ENCODE measurements at regions not wholly inside any gene's neighbourhood (a gene's known extent, or its start where the extent isn't known, plus 50 kb on each side); places are given as distances from the start of the nearest gene placed in this dataset.

DNA sequence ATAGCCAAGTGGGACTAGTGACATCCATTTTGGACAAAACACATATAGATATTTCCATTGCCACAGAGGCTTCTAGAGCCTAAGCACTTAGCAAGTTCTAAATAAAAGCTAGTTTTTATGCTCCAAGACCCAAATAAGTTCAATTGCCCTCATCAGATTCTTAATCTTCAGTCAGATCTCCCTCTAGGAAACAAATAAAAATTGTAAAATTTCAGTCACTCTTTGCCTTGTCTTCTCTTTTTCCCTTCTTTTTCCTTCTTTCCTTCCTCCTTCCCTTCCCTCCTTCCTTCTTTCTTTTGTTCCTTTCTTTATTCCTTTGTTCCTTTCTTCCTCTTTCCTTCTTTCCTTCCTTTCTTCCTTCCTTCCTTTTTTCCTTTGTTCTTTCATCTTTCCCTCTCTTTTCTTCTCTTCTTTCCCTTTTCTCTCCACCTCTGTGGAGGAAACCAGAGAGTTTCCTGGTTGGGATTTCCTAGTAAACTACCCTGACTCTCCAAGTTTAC lies 68.8 kb upstream of the GADL1 start:
- FAIRE-seq: no peak
- no peak for DNase-seq (ENCODE audit: insufficient read length, low spot score)
- TF ChIP-seq, protein P1, sequence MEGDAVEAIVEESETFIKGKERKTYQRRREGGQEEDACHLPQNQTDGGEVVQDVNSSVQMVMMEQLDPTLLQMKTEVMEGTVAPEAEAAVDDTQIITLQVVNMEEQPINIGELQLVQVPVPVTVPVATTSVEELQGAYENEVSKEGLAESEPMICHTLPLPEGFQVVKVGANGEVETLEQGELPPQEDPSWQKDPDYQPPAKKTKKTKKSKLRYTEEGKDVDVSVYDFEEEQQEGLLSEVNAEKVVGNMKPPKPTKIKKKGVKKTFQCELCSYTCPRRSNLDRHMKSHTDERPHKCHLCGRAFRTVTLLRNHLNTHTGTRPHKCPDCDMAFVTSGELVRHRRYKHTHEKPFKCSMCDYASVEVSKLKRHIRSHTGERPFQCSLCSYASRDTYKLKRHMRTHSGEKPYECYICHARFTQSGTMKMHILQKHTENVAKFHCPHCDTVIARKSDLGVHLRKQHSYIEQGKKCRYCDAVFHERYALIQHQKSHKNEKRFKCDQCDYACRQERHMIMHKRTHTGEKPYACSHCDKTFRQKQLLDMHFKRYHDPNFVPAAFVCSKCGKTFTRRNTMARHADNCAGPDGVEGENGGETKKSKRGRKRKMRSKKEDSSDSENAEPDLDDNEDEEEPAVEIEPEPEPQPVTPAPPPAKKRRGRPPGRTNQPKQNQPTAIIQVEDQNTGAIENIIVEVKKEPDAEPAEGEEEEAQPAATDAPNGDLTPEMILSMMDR (IDR thresholded peaks at IDR 0.05; ENCODE audit: insufficient read depth, missing control alignments): no peak

DNA sequence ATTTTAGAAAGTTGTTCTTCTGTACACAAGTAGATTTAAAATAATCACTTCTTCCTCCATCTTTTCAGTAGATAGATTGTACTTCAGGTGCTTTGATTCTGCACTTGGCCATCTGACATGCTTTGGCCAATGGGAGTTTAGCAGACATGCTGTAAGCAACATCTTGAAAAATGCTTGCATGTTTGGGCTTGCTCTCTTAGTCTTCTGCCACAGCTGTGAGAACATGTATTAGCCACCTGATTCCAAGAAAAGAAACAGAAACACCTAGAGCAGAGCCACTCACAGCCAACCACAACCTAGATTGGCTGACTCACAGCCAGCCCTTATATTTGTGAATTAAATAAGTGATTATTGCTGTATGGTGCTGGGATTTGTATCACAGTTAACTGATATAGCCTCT lies 70.2 kb upstream of the GADL1 start:
- DNase-seq (ENCODE audit: insufficient read length, low spot score) (no peak), FAIRE-seq (no peak)
- TF ChIP-seq, protein P1 (IDR thresholded peaks at IDR 0.05; ENCODE audit: insufficient read depth, missing control alignments): no peak

DNA sequence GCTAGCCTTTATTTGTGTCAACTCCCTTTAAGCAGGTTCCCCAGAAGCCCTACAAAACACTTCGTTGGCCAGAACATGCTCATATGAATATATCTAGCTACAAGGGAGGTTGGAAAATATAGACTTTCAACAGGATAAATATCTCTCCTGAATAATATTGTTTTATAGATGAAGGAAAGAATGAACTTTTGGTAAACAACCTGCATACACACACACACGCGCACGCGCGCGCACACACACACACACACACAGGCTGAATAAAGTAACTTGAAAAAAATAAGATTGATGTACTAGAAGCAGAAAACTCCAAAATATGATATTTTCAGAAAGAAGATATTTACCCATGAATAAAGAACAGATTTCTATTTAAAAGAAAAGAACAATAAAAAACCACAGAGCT lies 72.4 kb upstream of the GADL1 start:
- FAIRE-seq (no peak), DNase-seq (ENCODE audit: insufficient read length, low spot score) (no peak)
- TF ChIP-seq, protein P1 (IDR thresholded peaks at IDR 0.05; ENCODE audit: insufficient read depth, missing control alignments): no peak

DNA sequence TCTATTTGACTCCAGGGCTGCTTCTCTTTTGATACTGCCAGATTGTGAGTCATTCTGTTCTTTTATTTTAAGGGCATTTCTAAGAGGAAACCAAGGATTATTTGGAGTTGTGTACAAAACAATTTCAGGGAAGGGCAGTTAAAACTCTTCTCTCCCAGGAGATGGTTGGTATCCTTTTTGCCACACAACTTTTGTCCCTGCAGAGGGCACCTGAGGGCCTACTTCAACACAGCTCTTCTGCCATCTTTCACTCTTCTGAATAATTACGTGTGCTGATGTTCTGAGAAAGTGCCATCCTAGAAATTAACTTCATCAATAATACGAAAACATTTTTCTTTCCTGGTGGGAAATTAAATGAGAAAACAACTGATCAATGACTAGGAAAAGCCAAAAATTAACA lies 75.7 kb upstream of the GADL1 start:
- no peak for DNase-seq (ENCODE audit: insufficient read length, low spot score)
- FAIRE-seq: no peak

DNA sequence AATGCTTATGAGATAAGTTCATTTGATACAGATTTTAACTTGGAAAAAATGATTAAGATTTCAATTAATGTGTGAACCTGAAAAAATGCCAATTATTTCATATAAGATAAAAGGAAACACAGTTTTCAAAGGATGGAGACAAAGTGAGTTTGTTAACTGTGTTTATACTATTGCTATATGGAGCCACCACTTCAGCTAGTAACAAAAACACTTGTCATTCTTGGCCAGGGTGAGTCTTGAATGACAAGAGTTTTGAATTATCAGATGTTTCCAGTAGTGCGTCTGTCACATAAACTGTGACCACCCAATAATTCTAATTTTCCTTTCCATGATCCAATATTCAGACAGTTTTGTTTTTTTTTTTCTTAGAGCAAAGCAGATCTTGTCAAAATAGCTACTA lies 78.0 kb upstream of the GADL1 start:
- TF ChIP-seq, protein P1 (IDR thresholded peaks at IDR 0.05; ENCODE audit: insufficient read depth, missing control alignments): no peak
- FAIRE-seq (no peak), DNase-seq (ENCODE audit: insufficient read length, low spot score) (no peak)

More for the DNA sequence above, 75.7 kb upstream of the GADL1 start:
- TF ChIP-seq, protein P1 (IDR thresholded peaks at IDR 0.05; ENCODE audit: insufficient read depth, missing control alignments): peak; percentile 26

DNA sequence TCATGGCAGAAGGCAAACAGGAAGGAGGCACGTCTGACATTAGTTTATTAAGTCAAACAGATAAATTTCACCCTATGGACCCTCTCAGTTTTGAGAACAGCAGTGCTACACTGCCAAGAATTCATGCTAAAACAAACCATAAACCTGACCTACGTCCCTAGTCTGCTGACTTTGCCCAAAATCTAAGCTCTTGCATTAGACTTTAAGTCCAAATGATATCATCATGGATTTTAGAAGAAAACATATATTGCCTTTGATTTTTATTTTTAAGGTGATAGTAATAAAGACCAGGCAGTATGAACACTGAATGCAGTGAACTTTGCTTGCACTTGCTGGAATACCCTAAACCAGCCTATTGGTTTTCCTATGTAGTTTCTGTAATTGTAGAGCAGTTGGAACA lies 79.6 kb upstream of the GADL1 start:
- TF ChIP-seq, protein P1 (IDR thresholded peaks at IDR 0.05; ENCODE audit: insufficient read depth, missing control alignments): no peak
- DNase-seq (ENCODE audit: insufficient read length, low spot score): no peak
- no peak for FAIRE-seq

DNA sequence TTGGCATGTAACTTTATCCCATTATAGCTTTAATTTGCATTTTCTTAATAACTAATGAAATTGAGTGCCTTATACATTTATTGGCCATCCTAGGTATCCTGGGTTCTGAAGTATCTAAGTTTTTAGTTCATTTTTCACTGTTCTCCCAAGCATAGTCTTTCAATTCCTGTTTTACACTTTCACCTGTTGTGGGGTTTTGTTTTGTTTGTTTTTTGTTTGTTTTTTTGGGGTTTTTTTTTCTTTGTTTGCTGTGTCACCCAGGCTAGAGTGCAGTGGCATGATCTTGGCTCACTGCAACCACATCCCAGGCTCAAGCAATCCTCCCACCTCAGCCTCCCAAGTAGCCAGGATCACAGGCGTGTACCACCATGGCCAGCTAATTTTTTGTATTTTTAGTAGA lies 83.1 kb upstream of the GADL1 start:
- TF ChIP-seq, protein P1 (IDR thresholded peaks at IDR 0.05; ENCODE audit: insufficient read depth, missing control alignments): no peak
- no peak for DNase-seq (ENCODE audit: insufficient read length, low spot score)
- no peak for FAIRE-seq

Measured in D721Med (cell line).